ENCODE measurements at regions not wholly inside any gene's neighbourhood (a gene's known extent, or its start where the extent isn't known, plus 50 kb on each side); places are given as distances from the start of the nearest gene placed in this dataset.
"Not testable (repeated sequence)": the region's sequence is repeated elsewhere in the genome, so short reads cannot be mapped to it uniquely, and the experiment has no call there.

GRCh38 chr6:163760860-163761259, 346.3 kb downstream of the QKI start:
- H3K27me3 ChIP-seq (ENCODE audit: insufficient read depth, low read length) = no peaks in the 10 kb centered on the region
- peaks cover 3% of the 10 kb centered on the region for H3K9me3 ChIP-seq (ENCODE audit: low read length)
- no peaks in the 10 kb centered on the region for H3K36me3 ChIP-seq (ENCODE audit: insufficient read depth, low read length)
- H3K4me3 ChIP-seq (ENCODE audit: low read length) = no peak overlapping the region
- H2AFZ ChIP-seq (ENCODE audit: low read depth, low read length) = no peak overlapping the region
- peaks cover 14% of the 10 kb centered on the region for H3K4me1 ChIP-seq (ENCODE audit: insufficient read depth, low read length)

- Histone ChIP-seq H3K4me1 (ENCODE audit: insufficient read depth, low read length) (peaks cover 2% of the 10 kb centered on the region), H3K4me3 (ENCODE audit: low read length) (no peak overlapping the region), H3K9me3 (ENCODE audit: low read length) (peaks cover 3% of the 10 kb centered on the region), H2AFZ (ENCODE audit: low read depth, low read length) (no peak overlapping the region), H3K27me3 (ENCODE audit: insufficient read depth, low read length) (no peaks in the 10 kb centered on the region), H3K36me3 (ENCODE audit: insufficient read depth, low read length) (no peaks in the 10 kb centered on the region)
Measured at GRCh38 chr6:163759542-163759941, 345.0 kb downstream of the QKI start.

GRCh38 chr6:163757520-163757919, 343.0 kb downstream of the QKI start:
- Histone ChIP-seq H2AFZ (ENCODE audit: low read depth, low read length) (no peak overlapping the region), H3K4me3 (ENCODE audit: low read length) (no peak overlapping the region), H3K4me1 (ENCODE audit: insufficient read depth, low read length) (no peaks in the 10 kb centered on the region), H3K27me3 (ENCODE audit: insufficient read depth, low read length) (no peaks in the 10 kb centered on the region), H3K36me3 (ENCODE audit: insufficient read depth, low read length) (no peaks in the 10 kb centered on the region), H3K9me3 (ENCODE audit: low read length) (peaks cover 3% of the 10 kb centered on the region)

GRCh38 chr6:163756079-163756478, 341.6 kb downstream of the QKI start:
- H3K36me3 ChIP-seq (ENCODE audit: insufficient read depth, low read length) = no peaks in the 10 kb centered on the region
- peaks cover 3% of the 10 kb centered on the region for H3K9me3 ChIP-seq (ENCODE audit: low read length)
- H2AFZ ChIP-seq (ENCODE audit: low read depth, low read length) = no peak overlapping the region
- no peaks in the 10 kb centered on the region for H3K4me1 ChIP-seq (ENCODE audit: insufficient read depth, low read length)
- H3K27me3 ChIP-seq (ENCODE audit: insufficient read depth, low read length) = no peaks in the 10 kb centered on the region
- no peak overlapping the region for H3K4me3 ChIP-seq (ENCODE audit: low read length)

GRCh38 chr6:163754866-163755265, 340.3 kb downstream of the QKI start:
- no peak overlapping the region for H2AFZ ChIP-seq (ENCODE audit: low read depth, low read length)
- H3K4me3 ChIP-seq (ENCODE audit: low read length) = no peak overlapping the region
- H3K4me1 ChIP-seq (ENCODE audit: insufficient read depth, low read length) = no peaks in the 10 kb centered on the region
- peaks cover 4% of the 10 kb centered on the region for H3K9me3 ChIP-seq (ENCODE audit: low read length)
- H3K27me3 ChIP-seq (ENCODE audit: insufficient read depth, low read length) = no peaks in the 10 kb centered on the region
- no peaks in the 10 kb centered on the region for H3K36me3 ChIP-seq (ENCODE audit: insufficient read depth, low read length)

DNA sequence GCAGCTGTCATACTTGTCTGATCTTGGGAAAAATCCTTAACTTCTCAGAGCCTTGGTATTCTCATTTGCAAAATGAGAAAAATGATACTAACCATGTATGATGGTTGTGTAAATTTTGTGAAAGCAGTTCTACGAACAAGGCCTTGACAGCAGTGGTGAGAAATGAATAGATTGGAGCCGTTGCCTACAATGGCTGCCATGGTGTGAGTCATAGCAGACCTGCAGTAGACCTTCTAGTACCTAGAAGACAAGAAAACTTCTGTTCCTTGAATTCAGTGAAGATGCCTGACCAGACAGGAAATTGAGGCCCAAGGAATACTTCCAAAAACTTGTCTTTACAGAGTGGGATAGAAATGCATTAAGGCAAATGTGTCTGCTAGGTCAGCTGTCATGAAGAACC, 338.9 kb downstream of the QKI start:
- Histone ChIP-seq H3K9me3 (ENCODE audit: low read length) (peaks cover 4% of the 10 kb centered on the region), H3K27me3 (ENCODE audit: insufficient read depth, low read length) (no peaks in the 10 kb centered on the region), H3K4me1 (ENCODE audit: insufficient read depth, low read length) (no peaks in the 10 kb centered on the region), H3K4me3 (ENCODE audit: low read length) (no peak overlapping the region), H3K36me3 (ENCODE audit: insufficient read depth, low read length) (no peaks in the 10 kb centered on the region), H2AFZ (ENCODE audit: low read depth, low read length) (no peak overlapping the region)

- H3K9me3 ChIP-seq (ENCODE audit: low read length) = peaks cover 3% of the 10 kb centered on the region
- H3K27me3 ChIP-seq (ENCODE audit: insufficient read depth, low read length) = no peaks in the 10 kb centered on the region
- no peaks in the 10 kb centered on the region for H3K4me1 ChIP-seq (ENCODE audit: insufficient read depth, low read length)
- no peak overlapping the region for H2AFZ ChIP-seq (ENCODE audit: low read depth, low read length)
- H3K36me3 ChIP-seq (ENCODE audit: insufficient read depth, low read length) = no peaks in the 10 kb centered on the region
- H3K4me3 ChIP-seq (ENCODE audit: low read length) = no peak overlapping the region
Measured at GRCh38 chr6:163752446-163752845, 337.9 kb downstream of the QKI start.

GRCh38 chr6:163751032-163751525, 336.6 kb downstream of the QKI start:
- H3K9me3 ChIP-seq (ENCODE audit: low read length) = peaks cover 2% of the 10 kb centered on the region

DNA sequence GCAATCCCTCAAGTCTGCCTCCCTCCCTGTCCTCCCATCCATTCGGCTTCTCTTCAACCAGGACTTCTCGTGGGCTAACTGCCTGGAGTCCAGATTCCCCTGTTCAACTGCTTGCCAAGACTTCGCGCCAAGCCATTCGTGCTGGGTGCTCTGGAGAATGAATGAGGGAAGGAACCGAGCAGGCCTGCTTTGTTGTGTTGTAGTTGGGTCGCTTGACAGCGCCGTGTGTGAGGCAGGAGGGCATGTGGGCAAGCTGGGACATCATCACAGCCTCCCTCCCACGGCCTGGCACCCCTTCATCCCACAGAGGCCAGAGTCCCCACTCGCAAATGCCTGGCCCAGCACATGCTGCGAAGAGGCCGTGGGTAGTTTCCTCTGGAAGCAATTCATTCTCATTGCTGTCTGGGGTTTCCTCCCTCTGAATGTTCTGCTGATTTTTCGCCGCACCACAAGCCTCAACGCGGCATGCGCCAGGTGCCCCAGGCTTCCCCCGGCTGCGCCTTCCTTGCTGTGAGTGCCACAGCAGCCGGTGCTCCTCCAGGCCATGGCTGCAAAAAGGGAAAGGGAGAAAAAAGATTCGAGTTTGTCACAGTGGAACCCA, 336.0 kb downstream of the QKI start:
- Histone ChIP-seq H3K9me3 (ENCODE audit: low read length) (peaks cover 2% of the 10 kb centered on the region), H3K36me3 (ENCODE audit: insufficient read depth, low read length) (no peaks in the 10 kb centered on the region), H3K4me1 (ENCODE audit: insufficient read depth, low read length) (peaks cover 9% of the 10 kb centered on the region), H3K4me3 (ENCODE audit: low read length) (no peak overlapping the region), H2AFZ (ENCODE audit: low read depth, low read length) (no peak overlapping the region), H3K27me3 (ENCODE audit: insufficient read depth, low read length) (no peaks in the 10 kb centered on the region)

More at GRCh38 chr6:163751032-163751525, 336.6 kb downstream of the QKI start:
- Histone ChIP-seq H3K4me3 (ENCODE audit: low read length) (no peak overlapping the region), H2AFZ (ENCODE audit: low read depth, low read length) (no peak overlapping the region), H3K27me3 (ENCODE audit: insufficient read depth, low read length) (no peaks in the 10 kb centered on the region), H3K4me1 (ENCODE audit: insufficient read depth, low read length) (peaks cover 6% of the 10 kb centered on the region), H3K36me3 (ENCODE audit: insufficient read depth, low read length) (no peaks in the 10 kb centered on the region)

- peaks cover 2% of the 10 kb centered on the region for H3K9me3 ChIP-seq (ENCODE audit: low read length)
- H3K4me3 ChIP-seq (ENCODE audit: low read length) = no peak overlapping the region
- peaks cover 22% of the 10 kb centered on the region for H3K4me1 ChIP-seq (ENCODE audit: insufficient read depth, low read length)
- no peaks in the 10 kb centered on the region for H3K27me3 ChIP-seq (ENCODE audit: insufficient read depth, low read length)
- no peak overlapping the region for H2AFZ ChIP-seq (ENCODE audit: low read depth, low read length)
- no peaks in the 10 kb centered on the region for H3K36me3 ChIP-seq (ENCODE audit: insufficient read depth, low read length)
Measured at GRCh38 chr6:163748886-163749285, 334.4 kb downstream of the QKI start.

DNA sequence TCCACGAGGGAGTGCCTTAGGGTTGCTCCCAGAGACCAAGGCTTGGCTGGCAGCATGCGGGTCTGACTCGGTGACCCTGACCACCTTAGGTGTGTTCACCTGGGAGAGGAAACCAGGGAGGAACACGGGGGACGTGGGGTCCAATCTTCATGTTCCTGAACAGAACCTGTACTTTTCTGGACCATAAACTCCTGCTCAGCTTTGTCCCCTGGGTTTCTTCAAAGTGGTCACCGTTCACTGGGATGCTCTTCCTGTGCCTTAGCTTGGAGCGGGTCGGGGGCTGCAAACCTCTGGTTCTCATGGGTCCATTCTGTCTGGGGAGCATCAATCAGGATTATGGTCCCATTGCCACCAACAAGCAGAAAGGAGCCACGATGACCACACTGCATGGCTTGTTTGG, 333.5 kb downstream of the QKI start:
- H3K9me3 ChIP-seq (ENCODE audit: low read length) = peaks cover 2% of the 10 kb centered on the region
- no peak overlapping the region for H2AFZ ChIP-seq (ENCODE audit: low read depth, low read length)
- no peaks in the 10 kb centered on the region for H3K27me3 ChIP-seq (ENCODE audit: insufficient read depth, low read length)
- no peaks in the 10 kb centered on the region for H3K36me3 ChIP-seq (ENCODE audit: insufficient read depth, low read length)
- peaks cover 22% of the 10 kb centered on the region for H3K4me1 ChIP-seq (ENCODE audit: insufficient read depth, low read length)
- no peak overlapping the region for H3K4me3 ChIP-seq (ENCODE audit: low read length)

- not testable (repeated sequence) for H3K36me3 ChIP-seq (ENCODE audit: insufficient read depth, low read length); H3K4me3 ChIP-seq (ENCODE audit: low read length); H3K27me3 ChIP-seq (ENCODE audit: insufficient read depth, low read length); H2AFZ ChIP-seq (ENCODE audit: low read depth, low read length); H3K9me3 ChIP-seq (ENCODE audit: low read length)
- peaks cover 22% of the 10 kb centered on the region for H3K4me1 ChIP-seq (ENCODE audit: insufficient read depth, low read length)
Measured at GRCh38 chr6:163747058-163747457, 332.5 kb downstream of the QKI start.

DNA sequence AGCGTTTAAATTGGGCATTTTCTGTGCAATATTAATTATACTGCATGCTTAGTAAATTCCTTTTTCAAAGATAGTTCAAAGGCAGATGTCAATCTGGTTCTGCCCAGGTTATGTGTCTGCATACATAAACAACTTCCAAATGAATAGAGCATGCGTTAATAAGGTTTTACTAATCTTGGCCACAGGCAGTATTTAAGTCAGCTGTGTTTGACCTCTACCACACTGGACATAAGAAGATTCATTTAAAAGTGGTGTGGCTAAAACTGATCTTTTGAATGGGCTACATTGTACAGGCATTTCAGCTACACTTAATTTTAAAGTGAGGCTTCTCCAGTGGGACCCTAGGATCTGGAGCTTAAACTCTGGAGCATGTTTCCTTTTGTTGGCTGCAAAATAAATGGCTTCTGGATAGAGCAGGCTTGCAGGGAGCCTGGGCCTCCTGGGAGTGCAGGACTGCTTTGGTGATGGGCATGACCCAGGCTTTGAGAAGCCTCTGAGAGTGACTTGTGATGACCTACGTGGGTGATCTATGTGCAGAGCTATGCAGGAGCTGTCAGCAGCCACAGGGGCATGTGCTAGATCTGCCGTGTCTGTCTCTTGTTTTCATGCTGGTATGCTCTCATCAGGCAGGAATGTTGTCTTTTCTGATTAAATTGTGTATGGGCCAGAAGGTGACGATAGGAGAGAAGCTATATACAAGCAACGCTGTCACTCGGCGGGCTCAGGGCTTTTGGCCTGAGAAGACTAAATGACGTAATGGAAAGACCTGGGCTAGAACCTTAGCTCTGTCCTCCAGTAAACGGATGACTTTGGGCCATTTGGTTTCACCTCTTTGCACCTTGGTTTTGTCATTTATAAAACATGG, 331.2 kb downstream of the QKI start:
- Histone ChIP-seq H2AFZ (ENCODE audit: low read depth, low read length) (no peak overlapping the region), H3K4me1 (ENCODE audit: insufficient read depth, low read length) (peaks cover 22% of the 10 kb centered on the region), H3K9me3 (ENCODE audit: low read length) (peaks cover 2% of the 10 kb centered on the region), H3K4me3 (ENCODE audit: low read length) (no peak overlapping the region), H3K36me3 (ENCODE audit: insufficient read depth, low read length) (no peaks in the 10 kb centered on the region), H3K27me3 (ENCODE audit: insufficient read depth, low read length) (no peaks in the 10 kb centered on the region)

Data from neuron (in vitro differentiated cells).